Activated naive CD8-positive, alpha-beta T cell treated with anti-CD3 and anti-CD28 coated beads, Interleukin-2, amount 50 U/mL, for 24 hours (primary cell): ENCODE measurements at regions not wholly inside any gene's neighbourhood (a gene's known extent, or its start where the extent isn't known, plus 50 kb on each side); places are given as distances from the start of the nearest gene placed in this dataset.

Experiments used
- ATAC-seq: fragments of 150-1000 bp; cut with Tn5 transposase; one replicate; pipeline ENCODE4 v1.10.0; 2021
- DNase-seq: peaks from one replicate; pipeline ENCODE4 v3.0.0; 2021
- H3K27ac Mint-ChIP-seq: one replicate; pipeline ENCODE4 v1.8.0; 2021; ENCODE audit warnings: mild to moderate bottlenecking, mixed read lengths
- H3K27me3 Mint-ChIP-seq: one replicate; pipeline ENCODE4 v1.8.0; 2021; ENCODE audit warnings: mixed read lengths
- H3K36me3 Mint-ChIP-seq: one replicate; pipeline ENCODE4 v1.8.0; 2021; ENCODE audit warnings: low read depth, mixed read lengths
- H3K4me1 Mint-ChIP-seq: one replicate; pipeline ENCODE4 v1.8.0; 2021; ENCODE audit warnings: mixed read lengths
- H3K4me3 Mint-ChIP-seq: one replicate; pipeline ENCODE4 v1.8.0; 2021; ENCODE audit warnings: mild to moderate bottlenecking, moderate library complexity, mixed read lengths
- H3K9me3 Mint-ChIP-seq: one replicate; pipeline ENCODE4 v1.8.0; 2021; ENCODE audit warnings: mixed read lengths

DNA sequence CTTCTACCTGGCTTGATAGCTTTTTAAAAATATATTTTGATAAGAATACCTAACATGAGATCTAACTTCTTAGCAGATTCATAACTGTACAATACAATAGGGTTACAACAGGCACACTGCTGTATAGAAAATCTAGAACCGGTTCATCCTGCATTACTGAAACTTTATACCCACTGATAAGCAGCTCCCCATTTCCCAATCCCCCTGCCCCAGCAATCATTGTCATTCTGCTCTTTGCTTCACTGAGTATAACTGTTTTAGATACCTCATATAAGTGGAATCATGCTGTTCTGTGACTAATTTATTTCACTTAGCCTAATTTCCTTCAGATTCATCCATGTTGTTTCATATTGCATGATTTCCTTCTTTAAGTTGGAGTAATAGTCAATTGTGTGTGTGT, 906.0 kb downstream of the GBE1 start:
- DNase-seq: no peak
- no peak for ATAC-seq
- Mint-ChIP-seq H3K4me1 (no peaks in the 10 kb centered on the region), H3K36me3 (no peaks in the 10 kb centered on the region), H3K4me3 (no peak overlapping the region), H3K9me3 (peaks cover 15% of the 10 kb centered on the region), H3K27me3 (no peaks in the 10 kb centered on the region), H3K27ac (no peak overlapping the region)

DNA sequence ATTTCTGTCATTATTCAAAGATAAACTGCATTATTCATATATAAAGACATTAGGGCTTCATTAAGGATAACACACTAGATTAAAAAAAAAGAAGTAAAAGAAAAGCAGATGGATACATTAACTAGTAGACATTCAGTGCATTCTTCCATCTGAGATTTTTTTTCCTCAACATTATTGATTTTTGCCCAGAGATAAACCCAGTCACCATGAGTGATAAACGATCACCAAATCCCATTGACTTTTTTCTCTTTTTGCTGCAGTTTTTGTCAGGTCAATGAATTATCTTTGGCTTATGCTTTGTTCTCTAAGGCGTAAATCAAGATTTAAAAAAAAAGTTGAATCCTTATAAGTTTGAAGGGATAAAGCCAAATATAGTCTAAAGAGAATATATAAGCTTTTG, 925.0 kb downstream of the GBE1 start:
- Mint-ChIP-seq H3K4me3 (no peak overlapping the region), H3K27ac (no peak overlapping the region), H3K36me3 (no peaks in the 10 kb centered on the region), H3K9me3 (peaks cover 16% of the 10 kb centered on the region), H3K4me1 (no peaks in the 10 kb centered on the region), H3K27me3 (no peaks in the 10 kb centered on the region)
- DNase-seq: no peak
- no peak for ATAC-seq

DNA sequence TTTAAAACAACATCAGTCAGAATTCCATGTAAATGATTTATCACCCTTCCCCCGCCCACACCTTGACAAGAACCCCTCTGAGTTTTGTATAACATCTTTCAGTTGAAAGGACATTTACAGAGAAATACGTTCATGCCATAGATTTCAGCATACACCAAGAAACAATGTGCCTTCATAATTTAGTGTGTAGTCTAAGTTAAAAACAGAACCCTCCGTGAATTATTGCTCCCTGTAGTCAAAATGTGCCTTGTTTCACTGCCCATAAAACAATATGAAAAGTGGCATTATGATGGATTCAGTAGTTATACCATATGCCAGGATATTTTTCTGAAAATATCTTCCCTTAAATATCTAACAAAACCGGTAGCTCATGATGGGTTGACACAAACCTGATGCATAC, 953.9 kb downstream of the GBE1 start:
- Mint-ChIP-seq H3K4me1 (no peaks in the 10 kb centered on the region), H3K27ac (no peak overlapping the region), H3K9me3 (peaks cover 13% of the 10 kb centered on the region), H3K4me3 (no peak overlapping the region), H3K36me3 (no peaks in the 10 kb centered on the region), H3K27me3 (no peaks in the 10 kb centered on the region)
- ATAC-seq (no peak), DNase-seq (no peak)

DNA sequence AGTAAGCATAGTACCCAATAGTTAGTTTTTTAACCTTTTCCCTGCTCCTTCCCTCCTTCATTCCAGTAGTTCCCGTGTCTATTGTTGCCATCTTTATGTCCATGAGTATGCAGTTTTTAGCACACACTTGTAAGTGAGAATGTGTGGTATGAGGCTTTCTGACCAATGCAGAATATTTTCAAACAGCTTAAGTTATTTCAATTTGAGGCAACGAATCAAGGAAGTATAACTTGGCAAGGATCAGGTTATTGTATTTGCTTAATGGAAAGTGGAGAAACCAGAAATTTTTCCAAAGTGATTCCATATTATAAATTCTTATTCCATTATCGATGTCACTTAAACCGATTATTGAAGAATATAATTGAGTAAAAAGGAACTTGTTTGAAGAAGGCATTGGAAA, 954.8 kb downstream of the GBE1 start:
- H3K36me3 Mint-ChIP-seq: no peaks in the 10 kb centered on the region
- H3K27ac Mint-ChIP-seq: no peak overlapping the region
- no peaks in the 10 kb centered on the region for H3K4me1 Mint-ChIP-seq
- no peaks in the 10 kb centered on the region for H3K27me3 Mint-ChIP-seq
- DNase-seq (no peak), ATAC-seq (no peak)
- H3K4me3 Mint-ChIP-seq: no peak overlapping the region
- peaks cover 16% of the 10 kb centered on the region for H3K9me3 Mint-ChIP-seq

DNA sequence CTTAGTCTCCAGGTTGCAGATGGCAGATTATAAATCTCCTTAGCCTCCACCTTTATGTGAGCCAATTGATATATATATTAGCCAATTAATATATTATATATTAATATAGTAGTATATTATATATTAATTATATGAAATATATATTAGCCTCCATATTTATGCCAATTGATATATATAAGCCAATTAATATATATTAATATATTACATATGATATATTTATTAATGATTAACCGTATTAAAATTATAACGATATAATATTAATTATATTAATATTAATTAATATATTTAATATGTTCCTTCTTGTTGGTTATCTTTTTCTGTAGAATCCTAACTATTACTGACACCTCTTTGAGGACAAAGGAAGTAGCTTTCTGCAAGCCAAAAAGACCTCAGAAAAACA, 972.5 kb downstream of the GBE1 start:
- Mint-ChIP-seq H3K4me3 (no peak overlapping the region), H3K27ac (no peak overlapping the region), H3K27me3 (no peaks in the 10 kb centered on the region), H3K36me3 (no peaks in the 10 kb centered on the region), H3K9me3 (peaks cover 17% of the 10 kb centered on the region), H3K4me1 (no peaks in the 10 kb centered on the region)
- ATAC-seq: no peak
- DNase-seq: no peak

DNA sequence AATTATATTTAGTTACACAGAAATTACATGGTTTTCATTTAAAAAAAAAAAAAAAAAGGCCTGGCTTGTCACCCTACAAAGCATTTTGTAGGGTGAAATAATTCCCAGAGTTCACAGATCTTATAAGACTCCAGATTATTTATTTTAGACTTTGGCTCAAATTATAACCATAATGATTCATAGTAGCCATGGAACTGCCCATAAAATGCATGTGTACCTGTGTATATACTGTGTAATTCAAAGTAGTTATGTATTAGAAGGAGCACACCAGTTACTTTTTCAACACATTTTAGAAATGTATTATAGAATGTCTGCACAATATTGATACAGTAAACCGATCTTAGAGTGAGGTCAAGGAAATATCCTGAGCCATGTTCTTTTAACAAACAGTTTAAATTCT, 975.6 kb downstream of the GBE1 start:
- Mint-ChIP-seq H3K27ac (no peak overlapping the region), H3K27me3 (no peaks in the 10 kb centered on the region), H3K4me1 (no peaks in the 10 kb centered on the region), H3K4me3 (no peak overlapping the region), H3K9me3 (peaks cover 13% of the 10 kb centered on the region), H3K36me3 (no peaks in the 10 kb centered on the region)
- DNase-seq (no peak), ATAC-seq (no peak)

DNA sequence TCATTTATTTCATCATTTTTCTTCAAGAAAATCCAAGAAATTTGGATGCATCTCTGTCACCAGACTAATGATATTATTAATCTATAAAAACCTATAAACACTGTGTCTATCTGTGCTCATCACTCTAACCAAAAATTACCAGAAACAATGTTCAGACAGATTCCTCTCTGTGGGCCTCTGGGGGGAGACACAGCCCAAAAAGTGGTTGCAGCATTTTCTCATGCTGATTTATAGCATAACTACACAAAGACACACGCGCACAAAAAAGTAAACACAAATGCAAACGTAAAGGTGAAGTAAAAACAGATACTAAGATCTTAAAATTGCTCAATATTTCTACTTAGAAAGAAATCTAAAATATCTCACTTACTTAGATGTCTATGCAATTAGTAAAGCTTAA, 976.0 kb downstream of the GBE1 start:
- Mint-ChIP-seq H3K27me3 (no peaks in the 10 kb centered on the region), H3K9me3 (peaks cover 13% of the 10 kb centered on the region), H3K27ac (no peak overlapping the region), H3K4me1 (no peaks in the 10 kb centered on the region), H3K36me3 (no peaks in the 10 kb centered on the region), H3K4me3 (no peak overlapping the region)
- ATAC-seq: no peak
- DNase-seq: no peak

DNA sequence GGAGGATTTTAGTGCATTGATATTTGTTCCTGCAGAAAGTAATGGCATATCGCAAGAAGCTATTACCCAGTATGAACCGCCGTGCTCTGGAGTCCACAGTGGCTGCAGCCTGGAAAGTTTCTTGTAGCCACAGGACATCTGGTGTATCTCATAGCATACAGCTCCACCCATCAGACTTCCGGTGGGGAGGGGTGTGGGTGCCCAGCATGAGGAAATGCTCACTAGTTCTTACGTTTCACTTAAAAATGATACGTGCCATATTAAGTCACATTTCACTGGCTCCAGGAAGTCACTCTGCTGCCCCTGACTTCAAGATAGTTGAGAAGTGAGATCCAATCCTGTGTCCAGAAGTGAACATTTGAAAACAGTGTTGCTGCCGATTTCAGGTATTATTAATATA, 990.4 kb downstream of the GBE1 start:
- no peaks in the 10 kb centered on the region for H3K4me1 Mint-ChIP-seq
- H3K36me3 Mint-ChIP-seq: no peaks in the 10 kb centered on the region
- H3K27ac Mint-ChIP-seq: no peak overlapping the region
- no peak for ATAC-seq
- H3K4me3 Mint-ChIP-seq: no peak overlapping the region
- no peak for DNase-seq
- H3K27me3 Mint-ChIP-seq: no peaks in the 10 kb centered on the region
- H3K9me3 Mint-ChIP-seq: peaks cover 9% of the 10 kb centered on the region

DNA sequence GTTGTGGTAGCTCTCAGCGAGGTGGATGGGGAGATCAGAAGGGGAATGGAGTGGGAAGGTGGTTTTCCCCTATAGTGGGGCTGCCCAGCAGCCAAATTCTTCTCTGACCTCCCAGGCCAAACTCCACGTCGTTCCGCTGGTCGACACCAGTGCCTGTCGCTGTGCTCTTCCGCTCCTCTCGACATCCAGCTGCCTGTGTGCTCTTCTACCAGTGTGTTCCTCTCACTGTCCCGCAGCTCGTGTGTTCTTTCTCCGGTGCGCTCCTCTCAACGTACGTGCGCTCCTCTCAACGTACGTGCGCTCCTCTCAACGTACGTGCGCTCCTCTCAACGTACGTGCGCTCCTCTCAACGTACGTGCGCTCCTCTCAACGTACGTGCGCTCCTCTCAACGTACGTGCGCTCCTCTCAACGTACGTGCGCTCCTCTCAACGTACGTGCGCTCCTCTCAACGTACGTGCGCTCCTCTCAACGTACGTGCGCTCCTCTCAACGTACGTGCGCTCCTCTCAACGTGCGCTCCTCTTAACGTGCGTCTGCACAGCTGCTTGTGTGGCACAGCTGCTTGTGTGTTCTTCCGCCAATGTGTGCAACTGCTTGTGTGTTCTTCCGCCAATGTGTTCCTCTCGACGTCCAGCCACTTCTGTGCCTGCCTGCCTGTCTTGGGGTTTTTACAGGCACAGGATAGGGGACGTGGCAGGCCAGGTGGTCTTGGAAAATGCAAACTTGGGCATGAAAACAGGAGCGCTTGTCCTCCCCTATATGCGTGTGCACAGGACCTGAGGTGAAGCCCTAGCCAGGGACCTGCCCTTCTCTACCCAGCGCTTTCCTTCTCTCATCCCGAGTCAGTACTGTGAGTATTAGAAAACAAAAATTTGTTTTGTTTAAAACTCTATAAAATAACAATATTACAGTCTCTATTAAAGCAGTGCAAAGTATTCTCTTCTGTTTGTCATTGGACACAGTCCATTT, 991.1 kb downstream of the GBE1 start:
- no peak overlapping the region for H3K27ac Mint-ChIP-seq
- no peaks in the 10 kb centered on the region for H3K36me3 Mint-ChIP-seq
- H3K9me3 Mint-ChIP-seq: peaks cover 9% of the 10 kb centered on the region
- no peak for DNase-seq
- H3K27me3 Mint-ChIP-seq: no peaks in the 10 kb centered on the region
- H3K4me3 Mint-ChIP-seq: no peak overlapping the region
- no peaks in the 10 kb centered on the region for H3K4me1 Mint-ChIP-seq
- no peak for ATAC-seq

DNA sequence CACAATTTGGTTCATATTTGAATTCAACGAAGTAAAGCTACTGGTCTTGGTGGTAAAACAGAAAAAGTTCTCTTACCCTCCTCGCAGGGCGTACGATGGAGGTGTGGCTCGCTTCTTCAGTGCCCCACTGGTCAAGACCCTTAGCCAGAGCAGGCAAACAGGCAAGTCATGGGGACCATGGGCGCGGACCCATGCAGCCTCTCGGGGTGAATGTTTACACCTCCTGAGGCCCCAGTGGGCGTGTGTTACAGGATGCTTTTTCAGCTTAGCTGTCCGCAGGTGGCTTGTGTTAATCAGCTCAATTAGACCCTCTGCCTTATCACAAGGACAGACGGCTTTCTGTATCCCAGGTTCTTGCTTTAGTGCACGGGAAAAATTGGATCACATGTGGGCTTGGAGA, 991.8 kb downstream of the GBE1 start:
- ATAC-seq (no peak), DNase-seq (no peak)
- no peak overlapping the region for H3K4me3 Mint-ChIP-seq
- no peaks in the 10 kb centered on the region for H3K36me3 Mint-ChIP-seq
- no peaks in the 10 kb centered on the region for H3K4me1 Mint-ChIP-seq
- no peaks in the 10 kb centered on the region for H3K27me3 Mint-ChIP-seq
- peaks cover 9% of the 10 kb centered on the region for H3K9me3 Mint-ChIP-seq
- no peak overlapping the region for H3K27ac Mint-ChIP-seq

DNA sequence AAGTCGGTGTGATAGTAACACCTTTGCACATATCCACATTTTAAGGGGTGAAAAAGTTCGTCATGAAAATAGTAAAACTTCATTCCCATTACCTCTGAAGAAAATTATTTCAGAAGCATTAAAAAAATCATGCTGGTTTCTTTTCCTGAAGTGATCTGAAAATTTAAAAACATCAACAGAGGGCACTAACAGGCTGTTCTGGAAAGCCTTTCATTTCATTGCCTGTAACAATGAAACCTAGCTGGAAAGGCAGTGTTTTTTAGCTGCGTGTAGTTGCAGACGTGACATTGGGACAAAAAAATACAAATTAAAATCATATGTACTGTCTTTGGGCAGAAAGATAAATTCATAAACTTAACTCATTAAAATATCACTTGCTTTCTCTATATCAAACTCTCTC, 993.8 kb downstream of the GBE1 start:
- ATAC-seq (no peak), DNase-seq (no peak)
- no peak overlapping the region for H3K27ac Mint-ChIP-seq

DNA sequence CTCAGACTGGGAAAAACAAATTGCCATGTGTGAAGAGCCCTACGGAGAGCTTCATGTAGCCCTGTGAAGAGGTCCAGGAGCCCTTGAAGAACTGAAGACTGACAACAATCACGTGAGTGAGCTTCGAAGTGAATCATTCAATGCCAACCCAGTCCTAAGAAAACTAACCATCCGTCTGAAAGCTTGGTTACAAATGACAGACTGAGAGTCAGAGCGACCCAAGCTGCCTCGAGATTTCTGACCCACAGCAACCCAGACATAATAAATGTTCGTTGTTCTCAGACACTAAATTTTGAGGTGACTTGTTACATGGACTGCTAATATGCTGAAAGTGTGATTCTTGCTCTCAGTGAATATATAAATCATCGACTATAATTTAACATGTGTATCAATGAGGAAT, 987.2 kb upstream of the ROBO1 start:
- DNase-seq: no peak
- no peaks in the 10 kb centered on the region for H3K36me3 Mint-ChIP-seq
- peaks cover 15% of the 10 kb centered on the region for H3K9me3 Mint-ChIP-seq
- no peak overlapping the region for H3K27ac Mint-ChIP-seq
- no peaks in the 10 kb centered on the region for H3K27me3 Mint-ChIP-seq
- no peak overlapping the region for H3K4me3 Mint-ChIP-seq
- no peaks in the 10 kb centered on the region for H3K4me1 Mint-ChIP-seq
- no peak for ATAC-seq

More for the DNA sequence above, 993.8 kb downstream of the GBE1 start:
- no peaks in the 10 kb centered on the region for H3K36me3 Mint-ChIP-seq
- no peaks in the 10 kb centered on the region for H3K27me3 Mint-ChIP-seq
- no peaks in the 10 kb centered on the region for H3K4me1 Mint-ChIP-seq
- no peak overlapping the region for H3K4me3 Mint-ChIP-seq
- peaks cover 9% of the 10 kb centered on the region for H3K9me3 Mint-ChIP-seq

DNA sequence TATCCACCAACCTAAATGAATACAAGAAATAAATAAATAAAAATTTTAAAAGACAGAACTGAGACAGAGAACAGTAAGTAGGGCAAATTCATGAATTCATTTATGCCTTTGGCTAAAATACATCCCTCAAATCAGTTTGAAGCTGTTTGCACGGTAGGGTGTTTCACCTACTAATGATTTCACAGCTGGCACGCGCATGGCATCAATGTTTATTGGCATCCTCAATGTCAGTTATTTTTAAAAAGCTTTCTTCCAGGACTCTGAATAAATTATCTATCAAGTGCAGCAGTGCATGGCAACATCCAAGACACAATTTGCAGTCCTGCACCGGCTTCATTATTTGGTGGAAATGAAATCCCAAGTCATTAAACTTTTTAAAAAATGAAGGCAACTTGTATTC, 985.2 kb upstream of the ROBO1 start:
- no peak for ATAC-seq
- Mint-ChIP-seq H3K27me3 (no peaks in the 10 kb centered on the region), H3K27ac (no peak overlapping the region), H3K4me3 (no peak overlapping the region), H3K9me3 (peaks cover 15% of the 10 kb centered on the region), H3K4me1 (no peaks in the 10 kb centered on the region), H3K36me3 (no peaks in the 10 kb centered on the region)
- DNase-seq: no peak

DNA sequence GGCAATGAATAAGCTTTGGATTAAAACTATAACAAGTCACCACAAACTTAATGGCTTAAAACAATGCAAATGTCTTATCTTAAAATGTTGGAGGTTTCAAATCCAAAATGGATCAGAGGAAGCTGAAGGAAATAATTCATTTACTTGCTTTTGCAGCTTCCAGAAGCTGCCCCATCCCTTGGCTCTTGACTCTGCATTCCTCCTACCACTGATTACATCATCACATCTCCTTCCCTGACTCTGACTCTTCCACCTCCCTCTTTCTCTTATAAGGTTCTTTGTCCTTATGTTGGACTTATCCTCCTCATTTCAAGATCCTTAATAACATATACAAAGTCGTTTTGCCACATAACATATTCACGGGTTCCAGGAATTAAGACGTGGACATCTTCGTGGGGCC, 982.8 kb upstream of the ROBO1 start:
- no peak for DNase-seq
- Mint-ChIP-seq H3K36me3 (no peaks in the 10 kb centered on the region), H3K27ac (no peak overlapping the region), H3K9me3 (peaks cover 11% of the 10 kb centered on the region), H3K4me1 (no peaks in the 10 kb centered on the region), H3K27me3 (no peaks in the 10 kb centered on the region), H3K4me3 (no peak overlapping the region)
- ATAC-seq: no peak

DNA sequence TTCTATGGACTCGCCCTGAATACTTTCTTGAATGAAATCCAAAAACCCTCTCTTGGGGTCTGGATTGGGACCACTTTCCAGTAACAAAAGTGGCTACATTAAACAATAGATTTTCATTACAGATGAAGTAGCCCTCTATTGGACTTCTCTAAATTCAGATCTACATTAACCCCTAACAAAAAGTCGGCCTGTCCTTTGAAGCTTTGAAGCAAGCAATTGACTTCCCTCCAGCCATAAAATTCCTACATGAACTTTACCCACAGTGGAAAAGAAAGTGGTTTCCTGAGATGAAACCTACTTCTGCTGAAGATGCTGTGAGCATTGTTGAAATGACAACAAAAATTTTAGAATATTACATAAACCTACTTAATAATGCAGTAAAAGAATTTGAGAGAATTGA, 967.1 kb upstream of the ROBO1 start:
- no peaks in the 10 kb centered on the region for H3K36me3 Mint-ChIP-seq
- H3K27me3 Mint-ChIP-seq: no peaks in the 10 kb centered on the region
- peaks cover 3% of the 10 kb centered on the region for H3K9me3 Mint-ChIP-seq
- no peaks in the 10 kb centered on the region for H3K4me1 Mint-ChIP-seq
- H3K4me3 Mint-ChIP-seq: no peak overlapping the region
- DNase-seq: no peak
- no peak for ATAC-seq
- no peak overlapping the region for H3K27ac Mint-ChIP-seq

DNA sequence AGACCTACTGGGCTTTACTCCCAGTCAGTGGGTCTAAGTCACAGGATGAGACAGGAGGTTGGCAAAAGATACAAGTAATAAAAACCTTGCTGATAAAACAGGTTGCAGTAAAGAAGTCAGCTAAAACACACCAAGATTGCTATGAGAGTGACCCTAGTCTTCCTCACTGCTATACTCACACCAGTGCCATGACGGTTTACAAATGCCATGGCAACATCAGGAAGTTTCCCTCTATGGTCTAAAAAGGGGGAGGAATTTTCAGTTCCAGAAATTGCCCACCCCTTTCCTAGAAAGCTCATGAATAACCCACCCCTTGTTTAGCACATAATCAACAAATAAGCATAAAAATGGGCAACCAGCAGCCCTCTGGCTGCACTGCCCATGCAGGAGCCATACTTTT, 966.7 kb upstream of the ROBO1 start:
- DNase-seq (no peak), ATAC-seq (no peak)
- Mint-ChIP-seq H3K9me3 (no peaks in the 10 kb centered on the region), H3K27ac (no peak overlapping the region), H3K36me3 (no peaks in the 10 kb centered on the region), H3K27me3 (no peaks in the 10 kb centered on the region), H3K4me1 (no peaks in the 10 kb centered on the region), H3K4me3 (no peak overlapping the region)
